T-cell (primary cell): ENCODE measurements at regions not wholly inside any gene's neighbourhood (a gene's known extent, or its start where the extent isn't known, plus 50 kb on each side); places are given as distances from the start of the nearest gene placed in this dataset.

Source experiments
- ATAC-seq, 4 experiments: fragments of 200-7000 bp in 3 of 4; fragments of 150-1000 bp in 1 of 4; cut with Tn5 transposase; replicated peaks in 1 of 4; 1 replicate in 3 of 4; 2 replicates in 1 of 4; pipeline ENCODE4 v1.10.0; 2021; ENCODE audit warnings: moderate library complexity in 3 of 4, mild to moderate bottlenecking in 2 of 4, moderate number of reproducible peaks in 1 of 4
- CTCF ChIA-PET, 2 donors: fragments of 300-600 bp; sonication (Branson Sonifier 250); formaldehyde crosslinking; loops; one replicate each; lab custom pipeline; 2022; ENCODE audit warnings: antibody characterized with exemption in 2 of 2; lab: Charles Lee
- POLR2A ChIA-PET, 2 donors: fragments of 300-600 bp; sonication (Branson Sonifier 250); formaldehyde crosslinking; loops; one replicate each; lab custom pipeline; 2022; ENCODE audit warnings: antibody characterized with exemption in 2 of 2; lab: Charles Lee
- DNase-seq, 35 experiments: peaks; one replicate each; pipeline versions ENCODE4 v3.0.0 to v3.0.0-alpha.2; 2013 to 2023
- H3K27ac ChIP-seq: one replicate; pipeline ENCODE4 v1.5.1; 2013; ENCODE audit warnings: low read length
- H3K27me3 ChIP-seq, 2 experiments: replicated peaks in 1 of 2; 1 replicate in 1 of 2; 2 replicates in 1 of 2; pipeline versions ENCODE4 v1.6.1 to v1.7.0; 2013; ENCODE audit warnings: low read length in 1 of 2, mixed read lengths in 1 of 2; ENCODE audit not compliant: control insufficient read depth in 2 of 2, insufficient read depth in 2 of 2; ENCODE audit errors: extremely low read depth in 1 of 2
- H3K36me3 ChIP-seq, 2 donors: 1 replicate in 1 of 2; 2 replicates in 1 of 2; pipeline versions ENCODE4 v1.6.1 to v1.7.0; 2013; ENCODE audit warnings: low read length in 1 of 2; ENCODE audit not compliant: control insufficient read depth in 2 of 2, insufficient read depth in 1 of 2; ENCODE audit errors: extremely low read depth in 1 of 2
- H3K4me1 ChIP-seq, 2 experiments: 1 replicate in 1 of 2; 2 replicates in 1 of 2; pipeline versions ENCODE4 v1.6.1 to v1.7.0; 2013; ENCODE audit warnings: low read length in 2 of 2, mixed read lengths in 1 of 2; ENCODE audit not compliant: insufficient read depth in 2 of 2, control insufficient read depth in 1 of 2; ENCODE audit errors: extremely low read depth in 1 of 2
- H3K4me3 ChIP-seq, 2 donors: 1 replicate in 1 of 2; 2 replicates in 1 of 2; pipeline versions ENCODE4 v1.5.1 to v1.7.0; 2013; ENCODE audit warnings: mild to moderate bottlenecking in 2 of 2, low read length in 1 of 2, moderate library complexity in 1 of 2; ENCODE audit not compliant: control insufficient read depth in 1 of 2; ENCODE audit errors: extremely low read depth in 1 of 2
- H3K9me3 ChIP-seq: 2 replicates; pipeline ENCODE4 v1.7.0; 2013
- H3K27ac Mint-ChIP-seq, 2 donors: one replicate each; pipeline ENCODE4 v1.8.0; 2020 to 2021; ENCODE audit warnings: mild to moderate bottlenecking in 2 of 2, mixed read lengths in 2 of 2
- H3K27me3 Mint-ChIP-seq, 2 donors: one replicate each; pipeline ENCODE4 v1.8.0; 2021 to 2022; ENCODE audit warnings: mixed read lengths in 2 of 2
- H3K36me3 Mint-ChIP-seq: one replicate; pipeline ENCODE4 v1.8.0; 2021; ENCODE audit warnings: mixed read lengths
- H3K4me1 Mint-ChIP-seq, 3 donors: one replicate each; pipeline ENCODE4 v1.8.0; 2020 to 2022; ENCODE audit warnings: mixed read lengths in 3 of 3, mild to moderate bottlenecking in 1 of 3
- H3K4me3 Mint-ChIP-seq, 3 donors: one replicate each; pipeline ENCODE4 v1.8.0; 2020 to 2022; ENCODE audit warnings: mild to moderate bottlenecking in 3 of 3, mixed read lengths in 3 of 3, moderate library complexity in 3 of 3
- H3K9me3 Mint-ChIP-seq, 3 donors: one replicate each; pipeline ENCODE4 v1.8.0; 2020 to 2022; ENCODE audit warnings: mixed read lengths in 3 of 3
- WGBS: methylation state at CpG from one replicate; pipeline ENCODE4 v1.1.5; 2013; ENCODE audit warnings: missing lambda C conversion rate; ENCODE audit not compliant: insufficient coverage; 5-methylcytosine and 5-hydroxymethylcytosine counted together

DNA sequence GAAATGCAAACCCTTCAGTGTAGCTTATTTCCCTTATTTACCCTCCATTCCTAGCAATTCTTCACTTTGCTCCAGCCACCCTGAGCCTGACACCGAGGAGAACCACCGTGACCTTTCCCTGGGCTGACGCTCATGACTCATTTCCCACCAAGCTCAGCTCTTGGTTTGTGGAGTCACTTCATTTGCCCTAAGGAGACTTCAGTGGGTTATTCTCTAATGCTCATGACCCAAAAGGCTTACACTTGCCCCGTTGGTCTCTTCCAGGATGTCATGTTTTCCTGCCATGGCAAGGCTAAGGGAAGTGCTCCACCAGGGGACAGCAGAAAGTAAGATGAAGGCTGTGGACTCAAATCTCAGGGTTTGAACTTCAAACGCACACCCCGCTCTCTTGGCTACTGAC lies 161.0 kb downstream of the CBLN1 start:
- POLR2A ChIA-PET = no interaction called here
- Mint-ChIP-seq H3K27me3 (no peaks in the 10 kb centered on the region), H3K36me3 (no peaks in the 10 kb centered on the region), H3K4me3 (no peak overlapping the region), H3K4me1 (no peaks in the 10 kb centered on the region), H3K27ac (no peak overlapping the region), H3K9me3 (peaks cover 3 to 6% (median 5%) of the 10 kb centered on the region in 3 donors)
- DNase-seq = no peak
- CTCF ChIA-PET = interaction anchor here in 1 of 2 donors (0.6 kb wide), 1 partner anchor 101 kb away, joined by 3 read pairs; no protein-coding TSS in a partner anchor
- H3K9me3 ChIP-seq = no peaks in the 10 kb centered on the region
- 72% methylated on average over 6 of the region's 6 CpGs for WGBS
- H3K4me3 ChIP-seq = no peak overlapping the region
- H3K36me3 ChIP-seq = no peaks in the 10 kb centered on the region
- no peaks in the 10 kb centered on the region for H3K4me1 ChIP-seq
- H3K27me3 ChIP-seq = no peaks in the 10 kb centered on the region
- no peak overlapping the region for H3K27ac ChIP-seq
- no peak for ATAC-seq

GRCh38 chr16:49116873-49117272 lies 164.8 kb downstream of the CBLN1 start:
- Mint-ChIP-seq H3K27ac (no peak overlapping the region), H3K27me3 (peaks cover 0 to 5% of the 10 kb centered on the region in 2 donors), H3K4me3 (no peak overlapping the region), H3K4me1 (no peaks in the 10 kb centered on the region), H3K36me3 (no peaks in the 10 kb centered on the region), H3K9me3 (peaks cover 3 to 18% (median 5%) of the 10 kb centered on the region in 3 donors)
- H3K4me1 ChIP-seq = no peaks in the 10 kb centered on the region
- ChIA-PET POLR2A (no interaction called here), CTCF (no interaction called here)
- no peaks in the 10 kb centered on the region for H3K9me3 ChIP-seq
- H3K4me3 ChIP-seq = no peak overlapping the region
- no peaks in the 10 kb centered on the region for H3K27me3 ChIP-seq
- 71% methylated on average over 4 of the region's 7 CpGs for WGBS
- H3K36me3 ChIP-seq = no peaks in the 10 kb centered on the region
- ATAC-seq = no peak
- no peak for DNase-seq
- no peak overlapping the region for H3K27ac ChIP-seq

GRCh38 chr16:49115956-49116355 lies 165.7 kb downstream of the CBLN1 start:
- H3K4me3 ChIP-seq = no peak overlapping the region
- Mint-ChIP-seq H3K4me1 (no peaks in the 10 kb centered on the region), H3K27me3 (peaks cover 0 to 9% of the 10 kb centered on the region in 2 donors), H3K4me3 (no peak overlapping the region), H3K9me3 (peaks cover 3 to 18% (median 5%) of the 10 kb centered on the region in 3 donors), H3K36me3 (no peaks in the 10 kb centered on the region), H3K27ac (no peak overlapping the region)
- H3K36me3 ChIP-seq = no peaks in the 10 kb centered on the region
- ChIA-PET POLR2A (no interaction called here), CTCF (no interaction called here)
- DNase-seq (no peak), ATAC-seq (no peak)
- H3K27ac ChIP-seq = no peak overlapping the region
- no peaks in the 10 kb centered on the region for H3K27me3 ChIP-seq
- no peaks in the 10 kb centered on the region for H3K9me3 ChIP-seq
- no peaks in the 10 kb centered on the region for H3K4me1 ChIP-seq
- 78% methylated on average over 6 of the region's 9 CpGs for WGBS

- H3K36me3 ChIP-seq = no peaks in the 10 kb centered on the region
- 36% methylated on average over 4 of the region's 5 CpGs for WGBS
- no peak overlapping the region for H3K27ac Mint-ChIP-seq
- H3K9me3 Mint-ChIP-seq = peaks cover 0 to 17% (median 3%) of the 10 kb centered on the region in 3 donors
- no peaks in the 10 kb centered on the region for H3K9me3 ChIP-seq
- CTCF ChIA-PET = no interaction called here
- DNase-seq (no peak), ATAC-seq (no peak)
- H3K27me3 Mint-ChIP-seq = peaks cover 0 to 12% of the 10 kb centered on the region in 2 donors
- no peaks in the 10 kb centered on the region for H3K27me3 ChIP-seq
- H3K4me3 ChIP-seq = no peak overlapping the region
- POLR2A ChIA-PET = no interaction called here
- no peaks in the 10 kb centered on the region for H3K4me1 ChIP-seq
- H3K4me3 Mint-ChIP-seq = no peak overlapping the region
- H3K27ac ChIP-seq = no peak overlapping the region
- H3K4me1 Mint-ChIP-seq = no peaks in the 10 kb centered on the region
- no peaks in the 10 kb centered on the region for H3K36me3 Mint-ChIP-seq
These were observed 168.9 kb downstream of the CBLN1 start for GRCh38 chr16:49112754-49113153.

- Mint-ChIP-seq H3K36me3 (no peaks in the 10 kb centered on the region), H3K27ac (no peak overlapping the region), H3K27me3 (peaks cover 0 to 12% of the 10 kb centered on the region in 2 donors), H3K4me3 (no peak overlapping the region), H3K9me3 (peaks cover 0 to 17% (median 3%) of the 10 kb centered on the region in 3 donors), H3K4me1 (no peaks in the 10 kb centered on the region)
- ChIA-PET POLR2A (no interaction called here), CTCF (no interaction called here)
- Histone ChIP-seq H3K36me3 (no peaks in the 10 kb centered on the region), H3K27ac (no peak overlapping the region), H3K27me3 (no peaks in the 10 kb centered on the region), H3K4me1 (no peaks in the 10 kb centered on the region), H3K4me3 (no peak overlapping the region), H3K9me3 (no peaks in the 10 kb centered on the region)
- no CpG with 5 or more reads among the region's 1 CpG for WGBS
- DNase-seq (no peak), ATAC-seq (no peak)
These were observed 170.3 kb downstream of the CBLN1 start for GRCh38 chr16:49111351-49111750.

- ATAC-seq (no peak), DNase-seq (no peak)
- ChIA-PET POLR2A (no interaction called here), CTCF (no interaction called here)
- no peak overlapping the region for H3K27ac ChIP-seq
- H3K9me3 Mint-ChIP-seq = peaks cover 3 to 12% (median 10%) of the 10 kb centered on the region in 3 donors
- no peaks in the 10 kb centered on the region for H3K4me1 ChIP-seq
- H3K27me3 Mint-ChIP-seq = peaks cover 0 to 12% of the 10 kb centered on the region in 2 donors
- H3K36me3 Mint-ChIP-seq = no peaks in the 10 kb centered on the region
- no peak overlapping the region for H3K27ac Mint-ChIP-seq
- H3K36me3 ChIP-seq = no peaks in the 10 kb centered on the region
- H3K9me3 ChIP-seq = no peaks in the 10 kb centered on the region
- no peaks in the 10 kb centered on the region for H3K4me1 Mint-ChIP-seq
- H3K4me3 Mint-ChIP-seq = no peak overlapping the region
- 72% methylated on average over 3 of the region's 3 CpGs for WGBS
- H3K27me3 ChIP-seq = no peaks in the 10 kb centered on the region
- H3K4me3 ChIP-seq = no peak overlapping the region
These were observed 173.0 kb downstream of the CBLN1 start for GRCh38 chr16:49108611-49109010.

DNA sequence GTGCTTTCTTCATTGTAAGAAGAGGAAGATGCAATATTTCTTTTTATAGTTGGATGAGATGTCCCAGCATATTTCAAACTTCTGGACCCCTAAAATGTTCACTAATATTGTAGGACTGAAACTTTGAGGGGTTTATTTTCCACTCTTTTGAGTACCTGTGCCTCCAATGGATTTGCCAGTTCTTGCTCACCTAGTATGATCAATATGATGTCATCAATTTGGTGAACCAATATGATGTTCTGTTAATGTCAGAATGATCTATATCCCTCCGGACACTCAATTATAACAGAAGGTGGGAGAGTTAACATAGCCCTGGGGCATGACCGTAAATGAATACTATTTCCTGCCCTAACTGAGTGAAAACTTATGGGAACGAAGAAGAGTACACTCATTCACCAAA lies 178.3 kb downstream of the CBLN1 start:
- POLR2A ChIA-PET = no interaction called here
- H3K4me1 ChIP-seq = no peaks in the 10 kb centered on the region
- Mint-ChIP-seq H3K27ac (no peak overlapping the region), H3K27me3 (no peaks in the 10 kb centered on the region), H3K4me3 (no peak overlapping the region), H3K9me3 (peaks cover 6 to 18% (median 12%) of the 10 kb centered on the region in 3 donors), H3K36me3 (no peaks in the 10 kb centered on the region), H3K4me1 (no peaks in the 10 kb centered on the region)
- H3K4me3 ChIP-seq = no peak overlapping the region
- DNase-seq (no peak), ATAC-seq (no peak)
- CTCF ChIA-PET = no interaction called here
- no peaks in the 10 kb centered on the region for H3K9me3 ChIP-seq
- H3K27ac ChIP-seq = no peak overlapping the region
- no peaks in the 10 kb centered on the region for H3K27me3 ChIP-seq
- no peaks in the 10 kb centered on the region for H3K36me3 ChIP-seq
- WGBS = no CpG with 5 or more reads among the region's 3 CpGs
